HL-60 (cell line): ENCODE measurements at regions not wholly inside any gene's neighbourhood (a gene's known extent, or its start where the extent isn't known, plus 50 kb on each side); places are given as distances from the start of the nearest gene placed in this dataset.

Experiments used
- DNase-seq, 2 experiments: peaks; one replicate each; pipeline ENCODE4 v3.0.0-alpha.2; 2010 to 2020; ENCODE audit warnings: low read depth in 1 of 2, low spot score in 1 of 2
- H3K27ac ChIP-seq: fragments of 250-450 bp; sonication (Bioruptor Pico); replicated peaks from 2 replicates; pipeline ENCODE4 v1.5.1; 2020; ENCODE audit warnings: mild to moderate bottlenecking, moderate library complexity
- H3K27me3 ChIP-seq: fragments of 250-450 bp; sonication (Bioruptor Pico); 2 replicates; pipeline ENCODE4 v1.5.1; 2021; ENCODE audit warnings: mild to moderate bottlenecking, moderate library complexity; ENCODE audit not compliant: insufficient read depth, poor library complexity, severe bottlenecking
- H3K4me3 ChIP-seq: replicated peaks from 2 replicates; pipeline ENCODE4 v1.5.1; 2011; ENCODE audit warnings: mild to moderate bottlenecking, control low read depth, low read length; ENCODE audit not compliant: insufficient read depth
- GABPA ChIP-seq: IDR thresholded peaks from 2 replicates; pipeline ENCODE4 v1.6.1; 2012; ENCODE audit warnings: low read depth
- POLR2AphosphoS5 ChIP-seq: IDR thresholded peaks from 2 replicates; pipeline ENCODE4 v1.6.1; 2012; ENCODE audit warnings: low read depth
- SPI1 ChIP-seq: IDR thresholded peaks from 2 replicates; pipeline ENCODE4 v1.6.1; 2012; ENCODE audit warnings: low read depth, mild to moderate bottlenecking, borderline replicate concordance
- TF ChIP-seq, protein P1 (sequence below): IDR thresholded peaks from one replicate; pipeline ENCODE4 v1.5.1; 2011; ENCODE audit warnings: low read length, control low read depth, inconsistent platforms; ENCODE audit not compliant: insufficient read depth
- TF ChIP-seq, protein P2 (sequence below): IDR thresholded peaks from 2 replicates; pipeline ENCODE4 v1.6.1; 2012; ENCODE audit warnings: low read depth; ENCODE audit not compliant: insufficient replicate concordance

DNA sequence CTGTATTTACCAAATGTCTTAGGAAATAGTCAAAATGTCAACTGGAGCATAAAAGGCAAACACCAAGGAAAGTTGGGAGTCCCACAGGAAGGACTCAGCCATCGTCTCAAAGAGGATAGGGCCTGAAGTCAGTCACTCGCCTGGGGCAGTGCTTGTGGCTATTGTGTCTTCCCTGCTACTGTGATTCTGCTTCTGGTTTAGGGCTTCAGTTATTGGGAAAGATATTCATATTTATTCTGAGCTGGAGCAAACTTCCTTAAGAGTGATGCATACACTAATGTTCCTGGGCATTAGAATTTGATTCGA, 118.1 kb downstream of the EDEM1 start:
- H3K4me3 ChIP-seq = no peak overlapping the region
- H3K27me3 ChIP-seq = peaks cover 2% of the 10 kb centered on the region
- no peak for TF ChIP-seq POLR2AphosphoS5
- TF ChIP-seq, protein P1, sequence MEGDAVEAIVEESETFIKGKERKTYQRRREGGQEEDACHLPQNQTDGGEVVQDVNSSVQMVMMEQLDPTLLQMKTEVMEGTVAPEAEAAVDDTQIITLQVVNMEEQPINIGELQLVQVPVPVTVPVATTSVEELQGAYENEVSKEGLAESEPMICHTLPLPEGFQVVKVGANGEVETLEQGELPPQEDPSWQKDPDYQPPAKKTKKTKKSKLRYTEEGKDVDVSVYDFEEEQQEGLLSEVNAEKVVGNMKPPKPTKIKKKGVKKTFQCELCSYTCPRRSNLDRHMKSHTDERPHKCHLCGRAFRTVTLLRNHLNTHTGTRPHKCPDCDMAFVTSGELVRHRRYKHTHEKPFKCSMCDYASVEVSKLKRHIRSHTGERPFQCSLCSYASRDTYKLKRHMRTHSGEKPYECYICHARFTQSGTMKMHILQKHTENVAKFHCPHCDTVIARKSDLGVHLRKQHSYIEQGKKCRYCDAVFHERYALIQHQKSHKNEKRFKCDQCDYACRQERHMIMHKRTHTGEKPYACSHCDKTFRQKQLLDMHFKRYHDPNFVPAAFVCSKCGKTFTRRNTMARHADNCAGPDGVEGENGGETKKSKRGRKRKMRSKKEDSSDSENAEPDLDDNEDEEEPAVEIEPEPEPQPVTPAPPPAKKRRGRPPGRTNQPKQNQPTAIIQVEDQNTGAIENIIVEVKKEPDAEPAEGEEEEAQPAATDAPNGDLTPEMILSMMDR = no peak
- TF ChIP-seq GABPA = no peak
- TF ChIP-seq, protein P2, sequence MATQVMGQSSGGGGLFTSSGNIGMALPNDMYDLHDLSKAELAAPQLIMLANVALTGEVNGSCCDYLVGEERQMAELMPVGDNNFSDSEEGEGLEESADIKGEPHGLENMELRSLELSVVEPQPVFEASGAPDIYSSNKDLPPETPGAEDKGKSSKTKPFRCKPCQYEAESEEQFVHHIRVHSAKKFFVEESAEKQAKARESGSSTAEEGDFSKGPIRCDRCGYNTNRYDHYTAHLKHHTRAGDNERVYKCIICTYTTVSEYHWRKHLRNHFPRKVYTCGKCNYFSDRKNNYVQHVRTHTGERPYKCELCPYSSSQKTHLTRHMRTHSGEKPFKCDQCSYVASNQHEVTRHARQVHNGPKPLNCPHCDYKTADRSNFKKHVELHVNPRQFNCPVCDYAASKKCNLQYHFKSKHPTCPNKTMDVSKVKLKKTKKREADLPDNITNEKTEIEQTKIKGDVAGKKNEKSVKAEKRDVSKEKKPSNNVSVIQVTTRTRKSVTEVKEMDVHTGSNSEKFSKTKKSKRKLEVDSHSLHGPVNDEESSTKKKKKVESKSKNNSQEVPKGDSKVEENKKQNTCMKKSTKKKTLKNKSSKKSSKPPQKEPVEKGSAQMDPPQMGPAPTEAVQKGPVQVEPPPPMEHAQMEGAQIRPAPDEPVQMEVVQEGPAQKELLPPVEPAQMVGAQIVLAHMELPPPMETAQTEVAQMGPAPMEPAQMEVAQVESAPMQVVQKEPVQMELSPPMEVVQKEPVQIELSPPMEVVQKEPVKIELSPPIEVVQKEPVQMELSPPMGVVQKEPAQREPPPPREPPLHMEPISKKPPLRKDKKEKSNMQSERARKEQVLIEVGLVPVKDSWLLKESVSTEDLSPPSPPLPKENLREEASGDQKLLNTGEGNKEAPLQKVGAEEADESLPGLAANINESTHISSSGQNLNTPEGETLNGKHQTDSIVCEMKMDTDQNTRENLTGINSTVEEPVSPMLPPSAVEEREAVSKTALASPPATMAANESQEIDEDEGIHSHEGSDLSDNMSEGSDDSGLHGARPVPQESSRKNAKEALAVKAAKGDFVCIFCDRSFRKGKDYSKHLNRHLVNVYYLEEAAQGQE = no peak
- no peak for TF ChIP-seq SPI1
- no peak overlapping the region for H3K27ac ChIP-seq
- DNase-seq = no peak

DNA sequence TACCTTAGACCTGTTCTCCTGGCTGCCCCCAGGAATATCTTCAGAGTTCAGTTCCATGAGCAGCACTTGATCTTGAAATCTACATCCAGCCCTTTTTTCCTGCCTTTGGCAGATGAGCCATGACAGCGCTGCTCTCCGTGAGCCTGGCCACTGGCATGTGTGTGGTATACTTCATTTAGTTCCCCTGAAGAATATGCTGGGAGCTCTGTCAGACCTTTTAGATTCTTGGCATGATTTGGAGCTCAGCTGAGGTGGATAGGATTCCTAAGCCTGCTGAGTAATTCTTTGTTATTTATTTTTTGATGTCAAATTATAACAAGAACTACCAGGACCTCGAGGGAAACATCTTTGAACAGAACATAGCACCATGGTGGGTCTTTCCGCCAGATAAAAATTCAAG, 121.7 kb downstream of the EDEM1 start:
- H3K4me3 ChIP-seq = no peak overlapping the region
- no peak overlapping the region for H3K27ac ChIP-seq
- DNase-seq = no peak
- TF ChIP-seq, protein P1 = no peak
- TF ChIP-seq GABPA (no peak), SPI1 (no peak), POLR2AphosphoS5 (no peak)
- TF ChIP-seq, protein P2 = no peak
- peaks cover under 1% of the 10 kb centered on the region for H3K27me3 ChIP-seq

DNA sequence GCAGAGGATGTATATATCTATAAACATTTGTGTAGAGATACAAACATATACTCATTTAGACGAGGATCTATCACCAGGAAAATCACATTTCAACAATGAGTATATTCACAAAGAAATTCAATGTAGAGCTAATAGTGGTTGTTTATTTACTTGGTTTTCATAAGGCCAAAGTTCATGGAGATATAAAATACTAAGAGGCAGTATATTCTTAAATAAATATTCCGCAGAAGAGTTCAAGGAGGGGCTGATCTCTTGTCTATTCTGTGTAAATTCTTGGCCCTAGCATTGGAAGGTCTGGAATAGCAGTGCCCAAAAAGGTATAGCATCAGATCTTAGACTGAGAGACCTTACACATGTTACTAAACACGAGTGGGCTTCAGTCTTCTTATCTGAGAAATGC, 122.1 kb downstream of the EDEM1 start:
- TF ChIP-seq POLR2AphosphoS5 = no peak
- TF ChIP-seq, protein P1 = no peak
- TF ChIP-seq, protein P2 = no peak
- no peak for TF ChIP-seq GABPA
- TF ChIP-seq SPI1 = no peak
- H3K27me3 ChIP-seq = no peaks in the 10 kb centered on the region
- DNase-seq = no peak
- no peak overlapping the region for H3K27ac ChIP-seq
- no peak overlapping the region for H3K4me3 ChIP-seq
